CD14-positive monocyte (primary cell): ENCODE measurements at regions not wholly inside any gene's neighbourhood (a gene's known extent, or its start where the extent isn't known, plus 50 kb on each side); places are given as distances from the start of the nearest gene placed in this dataset.

Experiments used
- DNase-seq, 3 donors: peaks; one replicate each; pipeline ENCODE4 v3.0.0-alpha.2; 2011 to 2022
- H2AFZ ChIP-seq: 2 replicates; pipeline ENCODE4 v1.6.0; 2012; ENCODE audit warnings: mild to moderate bottlenecking, low read depth, low read length, inconsistent platforms; ENCODE audit not compliant: insufficient read depth, poor library complexity, severe bottlenecking
- H3K27ac ChIP-seq, 2 donors: 1 replicate in 1 of 2; 2 replicates in 1 of 2; pipeline ENCODE4 v1.5.1; 2012 to 2013; ENCODE audit warnings: low read length in 2 of 2, control low read depth in 1 of 2, inconsistent platforms in 1 of 2, low read depth in 1 of 2, mild to moderate bottlenecking in 1 of 2
- H3K27me3 ChIP-seq, 2 donors: one replicate each; pipeline versions ENCODE4 v1.6.0 to v1.6.1; 2011 to 2013; ENCODE audit warnings: low read length in 2 of 2; ENCODE audit not compliant: control insufficient read depth in 2 of 2, insufficient read depth in 2 of 2
- H3K36me3 ChIP-seq, 2 donors: replicated peaks in 1 of 2; 1 replicate in 1 of 2; 2 replicates in 1 of 2; pipeline versions ENCODE4 v1.5.1 to v1.6.1; 2012 to 2013; ENCODE audit warnings: low read length in 2 of 2, control low read depth in 1 of 2, inconsistent platforms in 1 of 2, mild to moderate bottlenecking in 1 of 2; ENCODE audit not compliant: insufficient read depth in 2 of 2, control insufficient read depth in 1 of 2
- H3K4me1 ChIP-seq, 2 donors: 1 replicate in 1 of 2; 2 replicates in 1 of 2; pipeline versions ENCODE4 v1.5.1 to v1.6.1; 2012 to 2013; ENCODE audit warnings: low read length in 2 of 2, control low read depth in 1 of 2, inconsistent platforms in 1 of 2, mild to moderate bottlenecking in 1 of 2, moderate library complexity in 1 of 2; ENCODE audit not compliant: insufficient read depth in 2 of 2, control insufficient read depth in 1 of 2
- H3K4me2 ChIP-seq: replicated peaks from 2 replicates; pipeline ENCODE3; 2012; ENCODE audit warnings: low read length, moderate library complexity, mild to moderate bottlenecking; ENCODE audit not compliant: poor library complexity, severe bottlenecking; ENCODE audit errors: extremely low read depth
- H3K4me3 ChIP-seq, 3 experiments: fragments of 200-600 bp in 1 of 3; sonication (generic) in 1 of 3; replicated peaks in 1 of 3; 1 replicate in 2 of 3; 2 replicates in 1 of 3; pipeline ENCODE4 v1.5.1; 2011 to 2013; ENCODE audit warnings: low read length in 3 of 3, mild to moderate bottlenecking in 3 of 3, control low read depth in 2 of 3, low read depth in 2 of 3, inconsistent platforms in 1 of 3, moderate library complexity in 1 of 3
- H3K79me2 ChIP-seq: 2 replicates; pipeline ENCODE4 v1.6.0; 2012; ENCODE audit warnings: mild to moderate bottlenecking, control low read depth, inconsistent platforms, low read length, moderate library complexity; ENCODE audit not compliant: insufficient read depth
- H3K9ac ChIP-seq: 2 replicates; pipeline ENCODE4 v1.6.0; 2017; ENCODE audit warnings: low read length, mild to moderate bottlenecking; ENCODE audit not compliant: insufficient read depth, poor library complexity, severe bottlenecking
- H3K9me3 ChIP-seq, 2 donors: replicated peaks in 1 of 2; 1 replicate in 1 of 2; 2 replicates in 1 of 2; pipeline versions ENCODE4 v1.5.1 to v1.6.1; 2012 to 2013; ENCODE audit warnings: low read length in 2 of 2, control low read depth in 1 of 2; ENCODE audit not compliant: control insufficient read depth in 1 of 2, insufficient read depth in 1 of 2
- H4K20me1 ChIP-seq: 2 replicates; pipeline ENCODE4 v1.6.0; 2012; ENCODE audit warnings: mild to moderate bottlenecking, low read length, control low read depth, moderate library complexity; ENCODE audit not compliant: insufficient read depth
- H3K27ac Mint-ChIP-seq, 7 donors: one replicate each; pipeline ENCODE4 v1.8.0; 2020; ENCODE audit warnings: mild to moderate bottlenecking in 7 of 7, mixed read lengths in 7 of 7, moderate library complexity in 6 of 7, inconsistent platforms in 2 of 7
- H3K27me3 Mint-ChIP-seq, 3 donors: one replicate each; pipeline ENCODE4 v1.8.0; 2021 to 2022; ENCODE audit warnings: low read depth in 3 of 3, mild to moderate bottlenecking in 3 of 3, mixed read lengths in 3 of 3, moderate library complexity in 3 of 3, inconsistent platforms in 1 of 3
- H3K36me3 Mint-ChIP-seq, 2 donors: one replicate each; pipeline ENCODE4 v1.8.0; 2020; ENCODE audit warnings: mixed read lengths in 2 of 2, inconsistent platforms in 1 of 2, mild to moderate bottlenecking in 1 of 2
- H3K4me1 Mint-ChIP-seq: one replicate; pipeline ENCODE4 v1.8.0; 2020; ENCODE audit warnings: mild to moderate bottlenecking, mixed read lengths
- H3K4me3 Mint-ChIP-seq, 2 donors: one replicate each; pipeline ENCODE4 v1.8.0; 2020; ENCODE audit warnings: mild to moderate bottlenecking in 2 of 2, mixed read lengths in 2 of 2, moderate library complexity in 1 of 2
- H3K9me3 Mint-ChIP-seq, 7 donors: one replicate each; pipeline ENCODE4 v1.8.0; 2020 to 2022; ENCODE audit warnings: mixed read lengths in 7 of 7, mild to moderate bottlenecking in 6 of 7, moderate library complexity in 6 of 7, inconsistent platforms in 2 of 7
- CTCF ChIP-seq: fragments of 200-600 bp; IDR thresholded peaks from one replicate; pipeline ENCODE4 v1.8.0; 2022; ENCODE audit warnings: antibody characterized with exemption, mild to moderate bottlenecking
- WGBS: methylation state at CpG from one replicate; pipeline ENCODE4 v1.1.5; 2013; ENCODE audit warnings: missing lambda C conversion rate; ENCODE audit not compliant: insufficient coverage; 5-methylcytosine and 5-hydroxymethylcytosine counted together
- intact Hi-C, 2 donors: fragments of 100-400 bp; cut with micrococcal nuclease; formaldehyde crosslinking; loops; one replicate each; pipeline versions ENCODE4 v1.15.0 to v1.15.1; 2023

- no peak overlapping the region for H3K9ac ChIP-seq
- intact Hi-C loops, result no loop called here
- DNase-seq, result no peak
- WGBS, result 90% methylated on average over 11 of the region's 12 CpGs
- H3K9me3 Mint-ChIP-seq, result peaks cover 0 to 2% (median 0%) of the 10 kb centered on the region in 7 donors
- H3K79me2 ChIP-seq, result no peaks in the 10 kb centered on the region
- no peak overlapping the region for H2AFZ ChIP-seq
- H3K4me1 ChIP-seq, result no peaks in the 10 kb centered on the region
- H3K36me3 Mint-ChIP-seq, result no peaks in the 10 kb centered on the region
- H3K4me3 ChIP-seq, result no peak overlapping the region
- no peaks in the 10 kb centered on the region for H4K20me1 ChIP-seq
- no peak overlapping the region for H3K27ac Mint-ChIP-seq
- peaks cover 36 to 43% of the 10 kb centered on the region in 2 donors for H3K27me3 ChIP-seq
- H3K27me3 Mint-ChIP-seq, result peaks cover 44 to 52% (median 44%) of the 10 kb centered on the region in 3 donors
- H3K36me3 ChIP-seq, result no peaks in the 10 kb centered on the region
- no peak overlapping the region for H3K4me2 ChIP-seq
- no peak overlapping the region for H3K27ac ChIP-seq
- no peaks in the 10 kb centered on the region for H3K4me1 Mint-ChIP-seq
- H3K4me3 Mint-ChIP-seq, result no peak overlapping the region
- peaks cover 0 to 6% of the 10 kb centered on the region in 2 donors for H3K9me3 ChIP-seq
- no peak for TF ChIP-seq CTCF
Measured at GRCh38 chr10:128543151-128543550, 416.9 kb upstream of the MKI67 start.

- H3K27ac Mint-ChIP-seq, result no peak overlapping the region
- Histone ChIP-seq H3K9me3 (peaks cover 0 to 6% of the 10 kb centered on the region in 2 donors), H3K27ac (no peak overlapping the region), H3K36me3 (no peaks in the 10 kb centered on the region), H3K79me2 (no peaks in the 10 kb centered on the region), H3K4me1 (no peaks in the 10 kb centered on the region), H3K4me3 (no peak overlapping the region), H3K27me3 (peaks cover 20 to 24% of the 10 kb centered on the region in 2 donors), H3K4me2 (no peak overlapping the region), H3K9ac (no peak overlapping the region), H4K20me1 (no peaks in the 10 kb centered on the region), H2AFZ (no peak overlapping the region)
- H3K9me3 Mint-ChIP-seq, result peaks cover 0 to 2% (median 0%) of the 10 kb centered on the region in 7 donors
- intact Hi-C loops, result no loop called here
- 100% methylated on average over 7 of the region's 10 CpGs for WGBS
- no peak for TF ChIP-seq CTCF
- peaks cover 24 to 31% (median 25%) of the 10 kb centered on the region in 3 donors for H3K27me3 Mint-ChIP-seq
- H3K4me1 Mint-ChIP-seq, result no peaks in the 10 kb centered on the region
- DNase-seq, result no peak
- H3K36me3 Mint-ChIP-seq, result no peaks in the 10 kb centered on the region
- H3K4me3 Mint-ChIP-seq, result no peak overlapping the region
Measured at GRCh38 chr10:128545216-128545615, 419.0 kb upstream of the MKI67 start.
